H9 (cell line): ENCODE measurements at regions not wholly inside any gene's neighbourhood (a gene's known extent, or its start where the extent isn't known, plus 50 kb on each side); places are given as distances from the start of the nearest gene placed in this dataset.

Source experiments
- DNase-seq: peaks from one replicate; pipeline ENCODE4 v3.0.0-alpha.2; 2017
- H2AFZ ChIP-seq: one replicate; pipeline ENCODE4 v1.6.1; 2013; ENCODE audit warnings: mild to moderate bottlenecking, low read length, control low read depth, moderate library complexity
- H2AK5ac ChIP-seq: 2 replicates; pipeline ENCODE4 v1.6.1; 2013; ENCODE audit warnings: low read length, control low read depth, mixed read lengths; ENCODE audit not compliant: insufficient read length
- H2BK120ac ChIP-seq: one replicate; pipeline ENCODE4 v1.6.1; 2013; ENCODE audit warnings: low read depth, mild to moderate bottlenecking, low read length, control low read depth, inconsistent platforms; ENCODE audit not compliant: poor library complexity, severe bottlenecking
- H2BK12ac ChIP-seq: 2 replicates; pipeline ENCODE4 v1.6.1; 2013; ENCODE audit warnings: low read length, control low read depth, mixed read lengths, low read depth; ENCODE audit not compliant: insufficient read length
- H2BK15ac ChIP-seq: 2 replicates; pipeline ENCODE4 v1.6.1; 2013; ENCODE audit warnings: low read depth, low read length, control low read depth
- H2BK20ac ChIP-seq: one replicate; pipeline ENCODE4 v1.6.1; 2013; ENCODE audit warnings: low read depth, mild to moderate bottlenecking, low read length, control low read depth, inconsistent platforms; ENCODE audit not compliant: poor library complexity, severe bottlenecking
- H2BK5ac ChIP-seq: 2 replicates; pipeline ENCODE4 v1.6.1; 2013; ENCODE audit warnings: low read length, control low read depth, mixed read lengths; ENCODE audit not compliant: insufficient read length
- H3K14ac ChIP-seq: 2 replicates; pipeline ENCODE4 v1.6.1; 2013; ENCODE audit warnings: low read length, control low read depth; ENCODE audit not compliant: insufficient read depth
- H3K18ac ChIP-seq: 2 replicates; pipeline ENCODE4 v1.6.1; 2013; ENCODE audit warnings: low read depth, mild to moderate bottlenecking, mixed read lengths, low read length, control low read depth; ENCODE audit not compliant: insufficient read length
- H3K23ac ChIP-seq: 2 replicates; pipeline ENCODE4 v1.6.1; 2013; ENCODE audit warnings: low read length, control low read depth, mixed read lengths, low read depth; ENCODE audit not compliant: insufficient read length
- H3K23me2 ChIP-seq: 2 replicates; pipeline ENCODE4 v1.6.1; 2013; ENCODE audit warnings: low read depth, mild to moderate bottlenecking, mixed read lengths, low read length, control low read depth; ENCODE audit not compliant: insufficient read length, poor library complexity, severe bottlenecking
- H3K27ac ChIP-seq: 2 replicates; pipeline ENCODE4 v1.5.1; 2013; ENCODE audit warnings: low read length, control low read depth, mixed read lengths, low read depth; ENCODE audit not compliant: insufficient read length
- H3K27me3 ChIP-seq: 2 replicates; pipeline ENCODE4 v1.6.1; 2013; ENCODE audit warnings: low read length, control low read depth, inconsistent platforms; ENCODE audit not compliant: insufficient read depth
- H3K4ac ChIP-seq: 2 replicates; pipeline ENCODE4 v1.6.1; 2013; ENCODE audit warnings: low read depth, mild to moderate bottlenecking, control low read depth, inconsistent platforms, low read length, moderate library complexity
- H3K4me1 ChIP-seq: 2 replicates; pipeline ENCODE4 v1.6.1; 2013; ENCODE audit warnings: low read length, control low read depth, inconsistent platforms; ENCODE audit not compliant: insufficient read depth
- H3K4me2 ChIP-seq: 2 replicates; pipeline ENCODE4 v1.6.1; 2013; ENCODE audit warnings: low read length, control low read depth, mixed read lengths; ENCODE audit not compliant: insufficient read length, insufficient read depth
- H3K56ac ChIP-seq: 2 replicates; pipeline ENCODE4 v1.6.1; 2013; ENCODE audit warnings: low read depth, mild to moderate bottlenecking, mixed read lengths, low read length, control low read depth; ENCODE audit not compliant: insufficient read length
- H3K79me1 ChIP-seq: 2 replicates; pipeline ENCODE4 v1.6.1; 2013; ENCODE audit warnings: low read depth, mild to moderate bottlenecking, moderate library complexity, low read length, control low read depth, inconsistent platforms; ENCODE audit not compliant: insufficient read depth, poor library complexity, severe bottlenecking
- H3K79me2 ChIP-seq: 2 replicates; pipeline ENCODE4 v1.6.1; 2013; ENCODE audit warnings: low read length, control low read depth, inconsistent platforms; ENCODE audit not compliant: insufficient read depth
- H3K9ac ChIP-seq: 2 replicates; pipeline ENCODE4 v1.6.1; 2013; ENCODE audit warnings: low read length, control low read depth, mixed read lengths; ENCODE audit not compliant: insufficient read length; ENCODE audit errors: extremely low read depth
- H3K9me3 ChIP-seq: one replicate; pipeline ENCODE4 v1.6.1; 2013; ENCODE audit warnings: low read depth, low read length, inconsistent platforms; ENCODE audit not compliant: control insufficient read depth
- H3T11ph ChIP-seq: one replicate; pipeline ENCODE4 v1.6.1; 2013; ENCODE audit warnings: mild to moderate bottlenecking, low read length, control low read depth, inconsistent platforms
- H4K20me1 ChIP-seq: one replicate; pipeline ENCODE4 v1.6.1; 2013; ENCODE audit not compliant: control insufficient read depth, insufficient read length, insufficient read depth
- H4K5ac ChIP-seq: 2 replicates; pipeline ENCODE4 v1.6.1; 2013; ENCODE audit warnings: low read depth, mild to moderate bottlenecking, mixed read lengths, low read length, control low read depth; ENCODE audit not compliant: insufficient read length
- H4K8ac ChIP-seq: replicated peaks from 2 replicates; pipeline ENCODE4 v1.6.1; 2013; ENCODE audit warnings: low read length, control low read depth, mixed read lengths, low read depth; ENCODE audit not compliant: insufficient read length
- H4K91ac ChIP-seq: 2 replicates; pipeline ENCODE4 v1.6.1; 2013; ENCODE audit warnings: low read depth, mild to moderate bottlenecking, moderate library complexity, mixed read lengths, low read length, control low read depth; ENCODE audit not compliant: insufficient read length
- H3K27ac Mint-ChIP-seq, 3 experiments: 2 replicates in 2 of 3; 3 replicates in 1 of 3; pipeline ENCODE4 v1.8.0; 2020 to 2021; ENCODE audit warnings: mixed read lengths in 3 of 3, mild to moderate bottlenecking in 1 of 3, moderate library complexity in 1 of 3
- H3K27me3 Mint-ChIP-seq: 2 replicates; pipeline ENCODE4 v1.8.0; 2021; ENCODE audit warnings: low read depth, mild to moderate bottlenecking, moderate library complexity, mixed read lengths
- H3K36me3 Mint-ChIP-seq, 3 experiments: 2 replicates in 2 of 3; 3 replicates in 1 of 3; pipeline ENCODE4 v1.8.0; 2020 to 2021; ENCODE audit warnings: low read depth in 3 of 3, mixed read lengths in 3 of 3; ENCODE audit not compliant: insufficient read depth in 1 of 3
- H3K4me1 Mint-ChIP-seq, 2 experiments: 2 replicates each; pipeline ENCODE4 v1.8.0; 2020; ENCODE audit warnings: mixed read lengths in 2 of 2
- H3K4me3 Mint-ChIP-seq, 2 experiments: 2 replicates in 1 of 2; 3 replicates in 1 of 2; pipeline ENCODE4 v1.8.0; 2020 to 2021; ENCODE audit warnings: mild to moderate bottlenecking in 2 of 2, mixed read lengths in 2 of 2, moderate library complexity in 1 of 2
- H3K9me3 Mint-ChIP-seq, 2 experiments: 2 replicates in 1 of 2; 3 replicates in 1 of 2; pipeline ENCODE4 v1.8.0; 2020; ENCODE audit warnings: mild to moderate bottlenecking in 2 of 2, mixed read lengths in 2 of 2, moderate library complexity in 1 of 2
- WGBS: extraction: QIAGEN DNeasy Blood & Tissue Kit; methylation state at CpG from one replicate; pipeline ENCODE4 v1.1.7; 2013; ENCODE audit warnings: missing lambda C conversion rate, low lambda C conversion rate, mixed read lengths; ENCODE audit not compliant: insufficient read length; ENCODE audit errors: extremely low coverage; 5-methylcytosine and 5-hydroxymethylcytosine counted together
- TF ChIP-seq, protein P1 (sequence below): fragments of 200-600 bp; sonication (generic); conservative IDR thresholded peaks from 3 replicates; pipeline ENCODE4 v1.8.0; 2021; ENCODE audit warnings: antibody characterized with exemption, mild to moderate bottlenecking

GRCh38 chr22:47588578-47588960, 826.1 kb downstream of the TBC1D22A start:
- H4K20me1 ChIP-seq, result no peaks in the 10 kb centered on the region
- no peak overlapping the region for H3K4ac ChIP-seq
- H2AK5ac ChIP-seq, result no peak overlapping the region
- peaks cover 10% of the 10 kb centered on the region for H3K27me3 Mint-ChIP-seq
- no peaks in the 10 kb centered on the region for H3K4me1 Mint-ChIP-seq
- H2BK15ac ChIP-seq, result no peak overlapping the region
- H3K79me2 ChIP-seq, result no peaks in the 10 kb centered on the region
- H4K5ac ChIP-seq, result no peak overlapping the region
- H3K23ac ChIP-seq, result no peak overlapping the region
- no CpG with 5 or more reads among the region's 7 CpGs for WGBS
- H2BK120ac ChIP-seq, result no peak overlapping the region
- no peak overlapping the region for H3K4me2 ChIP-seq
- H2BK20ac ChIP-seq, result no peak overlapping the region
- H3K27ac Mint-ChIP-seq, result no peak overlapping the region
- H3K23me2 ChIP-seq, result no peaks in the 10 kb centered on the region
- H4K8ac ChIP-seq, result no peak overlapping the region
- H3K56ac ChIP-seq, result no peak overlapping the region
- no peak overlapping the region for H3K27ac ChIP-seq
- H3K4me1 ChIP-seq, result no peaks in the 10 kb centered on the region
- H3K27me3 ChIP-seq, result no peaks in the 10 kb centered on the region
- peaks cover 57 to 97% of the 10 kb centered on the region in 2 experiments for H3K9me3 Mint-ChIP-seq
- H2AFZ ChIP-seq, result no peak overlapping the region
- H3K9me3 ChIP-seq, result peaks cover 78% of the 10 kb centered on the region
- H3T11ph ChIP-seq, result no peak overlapping the region
- no peak overlapping the region for H3K9ac ChIP-seq
- H3K4me3 Mint-ChIP-seq, result no peak overlapping the region
- no peaks in the 10 kb centered on the region for H3K79me1 ChIP-seq
- H2BK5ac ChIP-seq, result no peak overlapping the region
- no peak overlapping the region for H3K18ac ChIP-seq
- H2BK12ac ChIP-seq, result no peak overlapping the region
- H3K14ac ChIP-seq, result no peak overlapping the region
- H3K36me3 Mint-ChIP-seq, result peaks cover 7 to 30% (median 15%) of the 10 kb centered on the region in 3 experiments; a peak in 6 of 7 replicates
- DNase-seq, result no peak
- no peak overlapping the region for H4K91ac ChIP-seq
- TF ChIP-seq, protein P1, sequence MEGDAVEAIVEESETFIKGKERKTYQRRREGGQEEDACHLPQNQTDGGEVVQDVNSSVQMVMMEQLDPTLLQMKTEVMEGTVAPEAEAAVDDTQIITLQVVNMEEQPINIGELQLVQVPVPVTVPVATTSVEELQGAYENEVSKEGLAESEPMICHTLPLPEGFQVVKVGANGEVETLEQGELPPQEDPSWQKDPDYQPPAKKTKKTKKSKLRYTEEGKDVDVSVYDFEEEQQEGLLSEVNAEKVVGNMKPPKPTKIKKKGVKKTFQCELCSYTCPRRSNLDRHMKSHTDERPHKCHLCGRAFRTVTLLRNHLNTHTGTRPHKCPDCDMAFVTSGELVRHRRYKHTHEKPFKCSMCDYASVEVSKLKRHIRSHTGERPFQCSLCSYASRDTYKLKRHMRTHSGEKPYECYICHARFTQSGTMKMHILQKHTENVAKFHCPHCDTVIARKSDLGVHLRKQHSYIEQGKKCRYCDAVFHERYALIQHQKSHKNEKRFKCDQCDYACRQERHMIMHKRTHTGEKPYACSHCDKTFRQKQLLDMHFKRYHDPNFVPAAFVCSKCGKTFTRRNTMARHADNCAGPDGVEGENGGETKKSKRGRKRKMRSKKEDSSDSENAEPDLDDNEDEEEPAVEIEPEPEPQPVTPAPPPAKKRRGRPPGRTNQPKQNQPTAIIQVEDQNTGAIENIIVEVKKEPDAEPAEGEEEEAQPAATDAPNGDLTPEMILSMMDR, result no peak
